ENCODE measurements at regions not wholly inside any gene's neighbourhood (a gene's known extent, or its start where the extent isn't known, plus 50 kb on each side); places are given as distances from the start of the nearest gene placed in this dataset.

GRCh38 chr2:57544624-57545023 lies 502.0 kb upstream of the VRK2 start:
- no peak for TF ChIP-seq CTCF (IDR thresholded peaks at IDR 0.05)
- TF ChIP-seq POLR2A (IDR thresholded peaks at IDR 0.05): no peak
- no peak for TF ChIP-seq POLR2AphosphoS5 (IDR thresholded peaks at IDR 0.05)
- TF ChIP-seq EP300 (IDR thresholded peaks at IDR 0.05): no peak
